Dedifferentiated amniotic fluid mesenchymal stem cell (primary cell): ENCODE measurements at regions not wholly inside any gene's neighbourhood (a gene's known extent, or its start where the extent isn't known, plus 50 kb on each side); places are given as distances from the start of the nearest gene placed in this dataset.
"Not testable (repeated sequence)": the region's sequence is repeated elsewhere in the genome, so short reads cannot be mapped to it uniquely, and the experiment has no call there.

ENCODE experiments used
- DNase-seq: peaks from one replicate; pipeline ENCODE4 v3.0.0-alpha.2; 2016; ENCODE audit errors: extremely low spot score

DNA sequence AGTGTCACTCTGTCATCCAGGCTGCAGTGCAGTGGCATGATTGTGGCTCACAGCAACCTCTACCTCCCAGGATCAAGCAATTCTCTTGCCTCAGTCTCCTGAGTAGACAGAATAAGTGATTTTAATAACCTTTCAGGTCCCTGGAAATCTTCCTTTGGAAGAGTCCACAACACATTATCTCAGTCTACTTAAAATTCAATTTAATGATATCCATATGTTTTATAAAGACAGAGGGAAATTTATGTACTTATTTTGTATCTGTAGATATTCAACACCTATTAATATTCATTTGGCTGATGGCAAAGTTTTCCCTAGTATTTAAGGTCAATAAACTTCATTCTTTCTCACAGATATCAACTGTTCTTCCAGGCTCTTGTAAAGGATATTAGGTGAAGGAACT is 881.4 kb upstream of the GJE1 start:
- no peak for DNase-seq

- peak; percentile 15 for DNase-seq
Observed at GRCh38 chr6:141248021-141248799, 884.5 kb upstream of the GJE1 start.

DNA sequence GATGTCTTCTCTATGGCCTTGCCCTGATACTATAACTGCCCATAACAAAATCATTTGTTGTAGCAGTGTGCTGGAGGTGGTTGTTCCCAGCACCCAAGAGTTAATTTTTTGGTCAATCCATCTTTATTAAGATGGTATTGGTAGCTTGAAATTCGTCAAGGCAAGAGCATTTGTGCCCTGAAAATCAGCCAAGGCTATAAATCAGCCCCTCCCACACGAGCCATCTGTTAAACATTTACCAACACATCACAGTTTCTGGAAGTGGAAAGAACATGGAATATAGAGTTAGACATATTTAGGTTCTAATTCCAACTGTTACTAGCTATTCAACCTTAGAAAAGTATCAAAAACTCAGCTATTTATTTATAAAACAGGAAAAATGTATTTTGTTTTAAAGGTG is 888.4 kb upstream of the GJE1 start:
- no peak for DNase-seq

DNA sequence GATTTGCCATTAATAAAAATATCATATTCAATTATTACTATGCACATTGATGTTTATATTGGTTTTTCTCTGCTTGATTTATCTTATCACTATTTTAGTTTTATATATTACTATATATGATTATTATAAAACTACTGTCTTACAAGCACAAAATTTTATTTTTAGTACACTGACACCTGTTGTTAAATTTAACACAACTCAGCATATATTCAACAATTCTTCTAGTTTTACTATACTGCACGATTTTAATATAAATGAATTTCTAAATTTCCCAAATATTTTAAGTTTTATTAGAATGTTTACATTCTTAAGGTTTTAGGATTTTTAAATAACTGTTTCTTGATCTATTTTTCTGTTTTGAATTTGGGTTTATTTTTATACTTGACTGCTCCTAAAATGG is 889.8 kb upstream of the GJE1 start:
- DNase-seq, result no peak

- no peak for DNase-seq
Observed at GRCh38 chr6:141229296-141229695, 903.4 kb upstream of the GJE1 start.

- no peak for DNase-seq
Observed at GRCh38 chr6:141218583-141218982, 914.1 kb upstream of the GJE1 start.

DNA sequence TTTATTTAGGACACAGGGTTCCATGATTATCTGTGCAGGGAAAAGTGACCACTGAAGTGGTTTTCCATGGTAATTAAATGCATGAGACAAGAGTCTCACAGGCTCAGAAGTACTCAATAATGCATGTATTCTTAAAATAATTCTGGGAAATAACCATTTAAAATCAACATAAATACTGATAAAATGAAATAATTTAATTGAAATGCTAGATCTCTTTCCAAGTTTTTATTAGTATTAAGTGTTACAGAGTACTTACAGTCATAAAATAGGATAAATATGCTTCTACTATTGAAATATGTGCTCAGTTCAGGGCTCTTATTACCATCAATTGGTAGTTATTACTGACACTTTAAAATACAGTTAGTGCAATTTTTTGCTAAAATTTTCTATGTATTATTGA is 916.0 kb upstream of the GJE1 start:
- no peak for DNase-seq

GRCh38 chr6:141212296-141212695 is 920.4 kb upstream of the GJE1 start:
- DNase-seq, result no peak

- DNase-seq, result no peak
Observed at GRCh38 chr6:141211845-141212244, 920.9 kb upstream of the GJE1 start.

DNA sequence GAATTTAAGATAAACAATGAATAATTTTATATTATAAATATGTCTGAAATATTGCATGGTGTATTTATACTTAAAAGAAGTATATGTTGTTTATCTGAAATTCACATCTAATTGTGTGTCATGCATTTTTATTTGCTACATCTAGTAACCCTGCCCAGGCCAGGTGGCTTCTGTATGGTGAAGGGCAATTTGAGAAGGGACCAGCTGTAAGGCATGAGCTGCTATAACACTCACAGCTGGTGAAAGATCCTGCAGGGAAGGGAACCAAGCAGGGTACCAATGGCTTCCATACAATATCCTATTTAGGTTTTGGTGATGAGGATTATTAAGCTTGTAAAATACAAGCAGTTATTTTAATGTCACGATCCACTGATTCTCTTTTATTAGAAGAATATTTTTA is 921.8 kb upstream of the GJE1 start:
- no peak for DNase-seq

GRCh38 chr6:141209890-141210289 is 922.8 kb upstream of the GJE1 start:
- no peak for DNase-seq

GRCh38 chr6:141208101-141208500 is 924.6 kb upstream of the GJE1 start:
- no peak for DNase-seq

DNA sequence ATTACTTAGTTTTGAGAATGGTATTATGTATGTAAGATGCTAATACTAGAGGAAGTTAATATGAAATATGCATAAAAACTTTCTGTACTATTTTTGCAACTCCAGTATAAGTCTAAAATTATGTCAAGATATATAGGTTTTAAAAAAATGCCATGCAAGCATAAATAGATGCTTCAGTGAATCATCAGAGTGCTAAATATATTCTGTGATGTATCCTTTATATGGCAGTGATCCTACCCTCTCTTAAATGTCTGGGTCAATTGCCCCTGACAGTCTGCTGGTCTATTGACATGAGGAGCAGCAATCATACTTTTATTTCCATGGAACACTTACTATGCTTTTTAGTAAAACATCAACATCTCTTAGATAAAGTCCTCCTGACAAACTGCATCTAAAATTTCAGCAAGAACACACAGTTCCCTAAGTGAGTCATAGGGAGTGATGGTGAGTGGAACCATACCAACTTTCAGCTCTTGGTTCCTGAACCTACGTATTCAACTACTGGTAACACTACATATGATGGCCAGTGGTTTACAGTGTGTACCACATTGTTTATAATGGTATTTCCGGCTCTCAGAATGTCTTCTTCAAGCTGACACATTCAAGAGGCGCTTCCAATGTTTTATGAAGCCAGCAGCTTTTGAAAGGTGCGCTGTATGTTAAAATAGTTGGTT is 928.7 kb upstream of the GJE1 start:
- DNase-seq, result peak; percentile 19

- DNase-seq, result no peak
Observed at GRCh38 chr6:141202626-141203025, 930.1 kb upstream of the GJE1 start.

DNA sequence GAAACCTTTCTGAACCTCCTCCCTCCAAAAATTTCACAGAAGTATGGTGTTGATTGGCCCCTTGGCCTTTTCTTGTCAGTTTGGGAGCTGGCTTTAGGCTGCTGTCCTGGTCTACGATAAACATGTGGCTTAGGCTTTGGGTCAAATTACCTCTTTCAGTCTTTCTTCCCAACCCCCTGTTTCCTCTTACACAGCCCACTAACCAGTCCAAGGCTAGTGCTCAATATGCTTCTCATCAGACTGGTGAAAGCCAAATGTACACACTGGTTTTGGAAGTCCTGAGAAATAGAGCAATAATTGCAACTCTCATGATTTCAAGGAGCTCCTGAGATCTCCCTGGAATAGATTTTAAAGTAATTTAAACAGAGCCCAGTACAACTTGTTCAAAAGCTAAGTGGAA is 933.7 kb upstream of the GJE1 start:
- no peak for DNase-seq

DNA sequence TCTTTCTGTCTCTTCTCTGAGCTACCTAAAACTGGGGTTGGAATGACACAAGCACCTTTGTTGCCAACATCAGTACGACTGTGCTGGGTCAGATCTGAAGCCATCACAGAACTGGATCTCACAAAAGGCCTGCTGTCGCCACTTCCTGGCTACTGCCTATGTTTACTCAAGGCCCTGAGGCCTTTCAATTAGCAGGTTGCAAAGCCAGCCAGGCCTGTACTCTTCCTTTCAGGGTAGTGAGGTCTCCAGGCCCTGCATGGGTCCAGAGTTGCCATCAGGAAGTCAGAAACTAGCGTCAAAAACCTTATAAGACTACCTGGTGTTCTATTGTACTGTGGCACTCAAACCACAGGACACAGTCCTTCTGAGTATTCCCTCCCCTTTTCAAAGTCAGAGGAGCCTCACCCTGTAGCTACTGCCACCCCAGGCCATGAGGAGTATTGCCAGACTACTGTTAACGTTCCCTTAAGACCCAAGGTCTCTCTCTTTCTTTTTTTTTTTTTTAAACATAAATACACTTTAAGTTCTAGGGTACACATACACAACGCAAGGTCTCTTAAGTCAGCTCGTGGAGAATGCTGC is 937.4 kb upstream of the GJE1 start:
- no peak for DNase-seq

DNA sequence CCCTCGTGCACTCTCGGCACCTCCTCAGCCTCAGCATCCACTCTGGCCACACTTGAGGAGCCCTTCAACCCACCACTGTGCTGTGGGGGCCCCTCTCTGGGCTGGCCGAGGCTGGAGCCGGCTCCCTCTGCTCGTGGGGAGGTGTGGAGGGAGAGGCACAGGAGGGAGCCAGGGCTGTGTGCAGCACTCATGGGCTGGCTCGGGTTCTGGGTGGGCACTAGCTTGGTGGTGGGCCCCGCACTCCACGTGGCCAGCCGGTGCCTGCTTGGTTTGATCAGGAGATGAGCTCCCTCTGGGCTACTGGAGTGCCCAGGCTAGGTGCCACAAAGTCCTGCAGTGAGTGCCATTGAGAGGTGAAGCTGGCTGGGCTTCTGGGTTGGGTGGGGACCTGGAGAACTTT is 949.4 kb upstream of the GJE1 start:
- DNase-seq, result no peak

DNA sequence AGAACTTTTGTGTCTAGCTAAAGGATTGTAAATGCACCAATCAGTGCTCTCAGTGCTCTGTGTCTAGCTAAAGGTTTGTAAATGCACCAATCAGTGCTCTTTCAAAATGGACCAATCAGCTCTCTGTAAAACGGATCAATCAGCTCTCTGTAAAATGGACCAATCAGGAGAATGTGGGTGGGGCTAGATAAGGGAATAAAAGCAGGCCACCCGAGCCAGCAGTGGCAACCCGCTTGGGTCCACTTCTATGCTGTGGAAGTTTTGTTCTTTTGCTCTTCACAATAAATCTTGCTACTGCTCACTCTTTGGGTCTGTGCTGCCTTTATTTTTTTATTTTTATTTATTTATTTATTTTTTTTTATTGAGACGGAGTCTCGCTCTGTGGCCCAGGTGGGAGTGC is 957.3 kb upstream of the GJE1 start:
- DNase-seq, result not testable (repeated sequence)

GRCh38 chr6:141174932-141175331 is 957.8 kb upstream of the GJE1 start:
- DNase-seq, result no peak

- no peak for DNase-seq
Observed at GRCh38 chr6:141173529-141173928, 959.2 kb upstream of the GJE1 start.

DNA sequence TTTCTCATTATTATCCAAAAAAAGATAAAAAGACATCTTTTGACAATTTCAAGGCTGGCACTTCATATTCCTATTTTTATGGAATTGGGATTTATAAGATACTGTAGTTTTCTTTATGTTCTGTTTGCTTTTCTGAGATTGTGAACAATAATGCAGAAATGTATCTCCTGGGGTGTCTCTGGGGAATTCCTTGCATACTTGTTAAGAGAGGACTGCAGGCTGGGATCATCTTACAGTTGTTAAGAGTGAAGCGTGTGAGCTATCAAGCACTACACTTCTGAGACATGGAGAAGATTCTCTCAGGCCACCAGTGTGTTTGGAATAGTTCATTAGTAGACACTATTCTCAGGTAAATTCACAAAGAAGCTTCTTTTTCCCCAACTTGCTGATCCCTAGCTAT is 963.3 kb upstream of the GJE1 start:
- DNase-seq, result peak; percentile 87

- DNase-seq, result no peak
Observed at GRCh38 chr6:141167945-141168344, 964.8 kb upstream of the GJE1 start.

- DNase-seq, result no peak
Observed at GRCh38 chr6:141165002-141165665, 967.6 kb upstream of the GJE1 start.
